ENCODE measurements at regions not wholly inside any gene's neighbourhood (a gene's known extent, or its start where the extent isn't known, plus 50 kb on each side); places are given as distances from the start of the nearest gene placed in this dataset.
"Not testable (repeated sequence)": the region's sequence is repeated elsewhere in the genome, so short reads cannot be mapped to it uniquely, and the experiment has no call there.

DNA sequence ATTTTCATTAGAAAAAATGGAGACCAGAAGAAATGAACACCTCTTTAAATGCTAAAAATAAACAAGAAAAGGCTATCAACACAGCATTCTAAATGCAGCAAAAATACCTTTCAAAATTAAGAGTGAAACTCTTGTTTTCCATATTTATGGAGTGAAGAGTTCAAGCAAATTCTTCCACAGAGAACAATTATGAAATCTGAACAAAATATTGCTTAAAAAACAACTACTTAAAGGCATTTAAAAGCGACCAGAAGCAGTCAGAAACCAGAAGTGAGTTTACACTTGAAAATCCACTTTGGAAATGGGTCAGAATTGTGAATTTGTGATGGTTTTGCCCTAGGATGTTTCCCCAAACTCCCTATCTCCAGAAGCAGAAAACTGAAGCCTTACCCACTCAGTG, 60.9 kb upstream of the KCNH1 start:
- DNase-seq (no peak), ATAC-seq (ENCODE audit: low FRiP score in 2 of 2) (no peak)
- 38 to 43% methylated on average over 1 of the region's 1 CpG for WGBS, 2 donors
- H3K4me1 ChIP-seq = no peaks in the 10 kb centered on the region
- no peak overlapping the region for H3K27ac ChIP-seq
- H3K4me3 ChIP-seq = no peak overlapping the region
- no peaks in the 10 kb centered on the region for H3K27me3 ChIP-seq
- TF ChIP-seq POLR2AphosphoS5 (IDR thresholded peaks at IDR 0.05) (no peak), EP300 (IDR thresholded peaks at IDR 0.05) (no peak), POLR2A (IDR thresholded peaks at IDR 0.05) (no peak)
- TF ChIP-seq, protein P1, sequence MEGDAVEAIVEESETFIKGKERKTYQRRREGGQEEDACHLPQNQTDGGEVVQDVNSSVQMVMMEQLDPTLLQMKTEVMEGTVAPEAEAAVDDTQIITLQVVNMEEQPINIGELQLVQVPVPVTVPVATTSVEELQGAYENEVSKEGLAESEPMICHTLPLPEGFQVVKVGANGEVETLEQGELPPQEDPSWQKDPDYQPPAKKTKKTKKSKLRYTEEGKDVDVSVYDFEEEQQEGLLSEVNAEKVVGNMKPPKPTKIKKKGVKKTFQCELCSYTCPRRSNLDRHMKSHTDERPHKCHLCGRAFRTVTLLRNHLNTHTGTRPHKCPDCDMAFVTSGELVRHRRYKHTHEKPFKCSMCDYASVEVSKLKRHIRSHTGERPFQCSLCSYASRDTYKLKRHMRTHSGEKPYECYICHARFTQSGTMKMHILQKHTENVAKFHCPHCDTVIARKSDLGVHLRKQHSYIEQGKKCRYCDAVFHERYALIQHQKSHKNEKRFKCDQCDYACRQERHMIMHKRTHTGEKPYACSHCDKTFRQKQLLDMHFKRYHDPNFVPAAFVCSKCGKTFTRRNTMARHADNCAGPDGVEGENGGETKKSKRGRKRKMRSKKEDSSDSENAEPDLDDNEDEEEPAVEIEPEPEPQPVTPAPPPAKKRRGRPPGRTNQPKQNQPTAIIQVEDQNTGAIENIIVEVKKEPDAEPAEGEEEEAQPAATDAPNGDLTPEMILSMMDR (IDR thresholded peaks at IDR 0.05) = no peak
- no peaks in the 10 kb centered on the region for H3K36me3 ChIP-seq
- H3K9me3 ChIP-seq = no peaks in the 10 kb centered on the region

DNA sequence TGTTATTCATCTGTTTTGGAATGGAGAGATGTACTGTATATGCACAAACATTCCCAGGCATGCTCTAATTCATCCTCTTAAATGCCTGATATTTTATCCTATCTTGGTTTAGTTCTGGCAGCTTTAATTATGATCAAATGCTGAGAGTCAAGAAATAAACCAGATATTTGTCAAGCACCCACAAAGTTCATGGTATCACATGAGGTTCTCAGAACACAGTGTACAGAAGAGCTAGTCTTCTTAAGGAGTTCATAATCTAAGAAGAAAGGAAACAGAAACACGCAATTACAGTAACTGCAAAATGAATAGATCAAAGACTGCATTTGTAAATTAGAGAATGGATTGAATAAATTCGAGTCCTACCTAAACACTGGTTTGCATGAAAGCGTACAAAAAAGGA, 58.3 kb upstream of the KCNH1 start:
- Histone ChIP-seq H3K27ac (no peak overlapping the region), H3K9me3 (no peaks in the 10 kb centered on the region), H3K36me3 (no peaks in the 10 kb centered on the region), H3K4me1 (no peaks in the 10 kb centered on the region), H3K27me3 (no peaks in the 10 kb centered on the region), H3K4me3 (no peak overlapping the region)
- ATAC-seq (ENCODE audit: low FRiP score in 2 of 2) = no peak
- no peak for TF ChIP-seq POLR2AphosphoS5 (IDR thresholded peaks at IDR 0.05)
- TF ChIP-seq, protein P1 (IDR thresholded peaks at IDR 0.05) = no peak
- no peak for TF ChIP-seq EP300 (IDR thresholded peaks at IDR 0.05)
- TF ChIP-seq POLR2A (IDR thresholded peaks at IDR 0.05) = no peak
- no peak for DNase-seq
- 84 to 87% methylated on average over 3 of the region's 3 CpGs for WGBS, 2 donors

DNA sequence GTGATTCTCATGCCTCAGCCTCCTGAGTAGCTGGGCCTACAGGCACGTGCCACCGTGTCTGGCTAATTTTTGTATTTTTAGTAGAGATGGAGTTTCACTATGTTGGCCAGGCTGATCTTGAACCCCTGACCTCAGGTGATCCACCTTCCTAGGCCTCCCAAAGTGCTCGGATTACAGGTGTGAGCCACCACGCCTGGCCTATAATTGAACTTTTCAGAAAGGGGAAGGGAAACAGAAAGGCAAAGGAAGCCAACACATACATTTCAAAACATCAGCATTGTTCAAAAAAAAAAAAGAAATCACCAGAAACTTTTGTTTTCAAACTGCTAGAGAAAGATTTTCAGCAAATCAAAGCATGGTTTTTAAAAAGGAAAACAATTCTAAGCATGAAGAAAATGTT, 54.8 kb upstream of the KCNH1 start:
- not testable (repeated sequence) for ATAC-seq (ENCODE audit: low FRiP score in 2 of 2); H3K9me3 ChIP-seq; H3K36me3 ChIP-seq; H3K27me3 ChIP-seq; H3K4me3 ChIP-seq; H3K4me1 ChIP-seq; DNase-seq; H3K27ac ChIP-seq
- 87 to 88% methylated on average over 4 of the region's 4 CpGs for WGBS, 2 donors

GRCh38 chr1:211183747-211184313, 49.9 kb upstream of the KCNH1 start:
- TF ChIP-seq POLR2A (IDR thresholded peaks at IDR 0.05) = no peak
- TF ChIP-seq, protein P1 (IDR thresholded peaks at IDR 0.05) = no peak
- H3K4me3 ChIP-seq = no peak overlapping the region
- H3K27me3 ChIP-seq = no peaks in the 10 kb centered on the region
- no peak for DNase-seq
- H3K36me3 ChIP-seq = no peaks in the 10 kb centered on the region
- no peaks in the 10 kb centered on the region for H3K4me1 ChIP-seq
- H3K27ac ChIP-seq = no peak overlapping the region
- 53 to 69% methylated on average over 2 of the region's 2 CpGs for WGBS, 2 donors
- H3K9me3 ChIP-seq = no peaks in the 10 kb centered on the region
- ATAC-seq (ENCODE audit: low FRiP score in 2 of 2) = no peak
